Caco-2 (cell line): ENCODE measurements at regions not wholly inside any gene's neighbourhood (a gene's known extent, or its start where the extent isn't known, plus 50 kb on each side); places are given as distances from the start of the nearest gene placed in this dataset.

Experiments used
- BruUV-seq: library from RNA; stranded (reverse); fragments of 400-500 nt; replicated peaks from 2 replicates; lab custom pipeline; 2021; lab: Mats Ljungman, UMichigan
- CTCF ChIA-PET: fragments of 300-600 bp; sonication (Branson Sonifier 250); formaldehyde crosslinking; loops from one replicate; lab custom pipeline; 2022; ENCODE audit warnings: antibody characterized with exemption; lab: Charles Lee
- POLR2A ChIA-PET: fragments of 300-600 bp; sonication (Branson Sonifier 250); formaldehyde crosslinking; loops from one replicate; lab custom pipeline; 2022; ENCODE audit warnings: antibody characterized with exemption; lab: Charles Lee
- DNase-seq, 2 experiments: peaks; one replicate each; pipeline versions ENCODE4 v3.0.0 to v3.0.0-alpha.2; 2020 to 2022
- H3K27me3 ChIP-seq: replicated peaks from 2 replicates; pipeline ENCODE4 v1.6.0; 2011; ENCODE audit warnings: low read length; ENCODE audit not compliant: control insufficient read depth, insufficient read depth
- H3K36me3 ChIP-seq: 2 replicates; pipeline ENCODE4 v1.5.1; 2011; ENCODE audit warnings: low read length; ENCODE audit not compliant: control insufficient read depth, insufficient read depth
- H3K4me1 ChIP-seq: fragments of 250-450 bp; sonication (Bioruptor Pico); 2 replicates; pipeline ENCODE4 v1.5.1; 2020; ENCODE audit warnings: mild to moderate bottlenecking
- H3K4me3 ChIP-seq: 2 replicates; pipeline ENCODE4 v1.5.1; 2011; ENCODE audit warnings: low read depth, mild to moderate bottlenecking, control low read depth, low read length
- H3K9me3 ChIP-seq: fragments of 250-450 bp; sonication (Bioruptor Pico); 2 replicates; pipeline ENCODE4 v1.5.1; 2020; ENCODE audit warnings: mild to moderate bottlenecking, moderate library complexity
- H3K27ac Mint-ChIP-seq: one replicate; pipeline ENCODE4 v1.8.0; 2022; ENCODE audit warnings: mixed read lengths; ENCODE audit not compliant: unreplicated experiment
- H3K27me3 Mint-ChIP-seq: one replicate; pipeline ENCODE4 v1.8.0; 2022; ENCODE audit warnings: mixed read lengths; ENCODE audit not compliant: insufficient read depth, unreplicated experiment
- H3K36me3 Mint-ChIP-seq: one replicate; pipeline ENCODE4 v1.8.0; 2022; ENCODE audit warnings: mild to moderate bottlenecking, mixed read lengths; ENCODE audit not compliant: insufficient read depth, unreplicated experiment
- H3K4me1 Mint-ChIP-seq: one replicate; pipeline ENCODE4 v1.8.0; 2022; ENCODE audit warnings: low read depth, mixed read lengths; ENCODE audit not compliant: unreplicated experiment
- H3K4me3 Mint-ChIP-seq: one replicate; pipeline ENCODE4 v1.8.0; 2022; ENCODE audit warnings: mild to moderate bottlenecking, moderate library complexity, mixed read lengths; ENCODE audit not compliant: unreplicated experiment
- H3K9me3 Mint-ChIP-seq: one replicate; pipeline ENCODE4 v1.8.0; 2022; ENCODE audit warnings: mixed read lengths; ENCODE audit not compliant: unreplicated experiment
- intact Hi-C: fragments of 100-400 bp; cut with micrococcal nuclease; formaldehyde crosslinking; loops from one replicate; pipeline ENCODE4 v1.10.0; 2022; ENCODE audit not compliant: unreplicated experiment
- TF ChIP-seq, protein P1 (sequence below), 2 experiments: fragments of 200-600 bp in 1 of 2; IDR thresholded peaks; 1 replicate in 1 of 2; 2 replicates in 1 of 2; pipeline versions ENCODE4 v1.5.1 to v1.8.0; 2011 to 2022; ENCODE audit warnings: antibody characterized with exemption in 1 of 2, control low read depth in 1 of 2, inconsistent platforms in 1 of 2, low read depth in 1 of 2, low read length in 1 of 2, mild to moderate bottlenecking in 1 of 2, moderate library complexity in 1 of 2; ENCODE audit not compliant: insufficient read depth in 1 of 2, severe bottlenecking in 1 of 2, unreplicated experiment in 1 of 2

- no peak overlapping the region for H3K27ac Mint-ChIP-seq
- Histone ChIP-seq H3K4me1 (no peaks in the 10 kb centered on the region), H3K9me3 (no peaks in the 10 kb centered on the region), H3K4me3 (no peak overlapping the region), H3K27me3 (peaks cover under 1% of the 10 kb centered on the region; the same call in 1 of the 2 replicates), H3K36me3 (no peaks in the 10 kb centered on the region)
- H3K9me3 Mint-ChIP-seq, result no peaks in the 10 kb centered on the region
- TF ChIP-seq, protein P1, sequence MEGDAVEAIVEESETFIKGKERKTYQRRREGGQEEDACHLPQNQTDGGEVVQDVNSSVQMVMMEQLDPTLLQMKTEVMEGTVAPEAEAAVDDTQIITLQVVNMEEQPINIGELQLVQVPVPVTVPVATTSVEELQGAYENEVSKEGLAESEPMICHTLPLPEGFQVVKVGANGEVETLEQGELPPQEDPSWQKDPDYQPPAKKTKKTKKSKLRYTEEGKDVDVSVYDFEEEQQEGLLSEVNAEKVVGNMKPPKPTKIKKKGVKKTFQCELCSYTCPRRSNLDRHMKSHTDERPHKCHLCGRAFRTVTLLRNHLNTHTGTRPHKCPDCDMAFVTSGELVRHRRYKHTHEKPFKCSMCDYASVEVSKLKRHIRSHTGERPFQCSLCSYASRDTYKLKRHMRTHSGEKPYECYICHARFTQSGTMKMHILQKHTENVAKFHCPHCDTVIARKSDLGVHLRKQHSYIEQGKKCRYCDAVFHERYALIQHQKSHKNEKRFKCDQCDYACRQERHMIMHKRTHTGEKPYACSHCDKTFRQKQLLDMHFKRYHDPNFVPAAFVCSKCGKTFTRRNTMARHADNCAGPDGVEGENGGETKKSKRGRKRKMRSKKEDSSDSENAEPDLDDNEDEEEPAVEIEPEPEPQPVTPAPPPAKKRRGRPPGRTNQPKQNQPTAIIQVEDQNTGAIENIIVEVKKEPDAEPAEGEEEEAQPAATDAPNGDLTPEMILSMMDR (IDR thresholded peaks at IDR 0.05; ENCODE audit: insufficient read depth in 1 of 2, low read depth in 1 of 2, low read length in 1 of 2, severe bottlenecking in 1 of 2, unreplicated experiment in 1 of 2), result no peak
- H3K4me1 Mint-ChIP-seq, result peaks cover 19% of the 10 kb centered on the region
- DNase-seq, result no peak
- H3K36me3 Mint-ChIP-seq, result no peaks in the 10 kb centered on the region
- BruUV-seq, result no TSS peak
- intact Hi-C loops, result no loop called here
- POLR2A ChIA-PET, result no interaction called here
- CTCF ChIA-PET, result no interaction called here
- H3K27me3 Mint-ChIP-seq, result peaks cover 11% of the 10 kb centered on the region
- no peak overlapping the region for H3K4me3 Mint-ChIP-seq
Measured at GRCh38 chr2:545711-546650, 131.2 kb downstream of the TMEM18 start.

- ChIA-PET CTCF (no interaction called here), POLR2A (no interaction called here)
- H3K27me3 Mint-ChIP-seq, result peaks cover 11% of the 10 kb centered on the region
- Histone ChIP-seq H3K36me3 (no peaks in the 10 kb centered on the region), H3K9me3 (no peaks in the 10 kb centered on the region), H3K4me1 (no peaks in the 10 kb centered on the region), H3K27me3 (no peaks in the 10 kb centered on the region), H3K4me3 (no peak overlapping the region)
- intact Hi-C loops, result no loop called here
- peaks cover 19% of the 10 kb centered on the region for H3K4me1 Mint-ChIP-seq
- no peak overlapping the region for H3K4me3 Mint-ChIP-seq
- BruUV-seq, result no TSS peak
- peaks cover 3% of the 10 kb centered on the region for H3K9me3 Mint-ChIP-seq
- no peaks in the 10 kb centered on the region for H3K36me3 Mint-ChIP-seq
- H3K27ac Mint-ChIP-seq, result no peak overlapping the region
- DNase-seq, result no peak
- TF ChIP-seq, protein P1 (IDR thresholded peaks at IDR 0.05; ENCODE audit: insufficient read depth in 1 of 2, low read depth in 1 of 2, low read length in 1 of 2, severe bottlenecking in 1 of 2, unreplicated experiment in 1 of 2), result no peak
Measured at GRCh38 chr2:545228-545627, 132.0 kb downstream of the TMEM18 start.

GRCh38 chr2:538646-539045 lies 138.6 kb downstream of the TMEM18 start:
- H3K4me3 Mint-ChIP-seq, result no peak overlapping the region
- H3K9me3 ChIP-seq, result no peaks in the 10 kb centered on the region
- H3K9me3 Mint-ChIP-seq, result peaks cover 27% of the 10 kb centered on the region
- DNase-seq, result no peak
- CTCF ChIA-PET, result no interaction called here
- no peaks in the 10 kb centered on the region for H3K27me3 ChIP-seq
- H3K4me3 ChIP-seq, result no peak overlapping the region
- intact Hi-C loops, result no loop called here
- peaks cover 5% of the 10 kb centered on the region for H3K27me3 Mint-ChIP-seq
- no peaks in the 10 kb centered on the region for H3K4me1 Mint-ChIP-seq
- H3K36me3 Mint-ChIP-seq, result no peaks in the 10 kb centered on the region
- POLR2A ChIA-PET, result no interaction called here
- TF ChIP-seq, protein P1 (IDR thresholded peaks at IDR 0.05; ENCODE audit: insufficient read depth in 1 of 2, low read depth in 1 of 2, low read length in 1 of 2, severe bottlenecking in 1 of 2, unreplicated experiment in 1 of 2), result no peak
- H3K36me3 ChIP-seq, result no peaks in the 10 kb centered on the region
- no peak overlapping the region for H3K27ac Mint-ChIP-seq
- BruUV-seq, result no TSS peak
- no peaks in the 10 kb centered on the region for H3K4me1 ChIP-seq
